ENCODE measurements at regions not wholly inside any gene's neighbourhood (a gene's known extent, or its start where the extent isn't known, plus 50 kb on each side); places are given as distances from the start of the nearest gene placed in this dataset.

GRCh38 chr21:16330082-16330907, 600.5 kb downstream of the USP25 start:
- TF ChIP-seq CTCF (IDR thresholded peaks at IDR 0.05) (peak; percentile 23 to 84 (median 74)), POLR2A (IDR thresholded peaks at IDR 0.05) (no peak)
